ENCODE measurements at regions not wholly inside any gene's neighbourhood (a gene's known extent, or its start where the extent isn't known, plus 50 kb on each side); places are given as distances from the start of the nearest gene placed in this dataset.

GRCh38 chr3:94184781-94185180 lies 121.9 kb downstream of the NSUN3 start (continued):
- no peak for TF ChIP-seq ASH2L (IDR thresholded peaks at IDR 0.05; ENCODE audit: low read length)

GRCh38 chr3:94185753-94186152 lies 122.9 kb downstream of the NSUN3 start:
- Histone ChIP-seq H4K20me1 (replicated peaks in 1 of 2; ENCODE audit: control insufficient read depth in 1 of 2, insufficient read depth in 2 of 2, low read length in 2 of 2) (no peaks in the 10 kb centered on the region), H3K4ac (replicated peaks; ENCODE audit: insufficient read length, low read depth, low read length) (no peak overlapping the region), H3K56ac (replicated peaks; ENCODE audit: insufficient read length, low read depth, low read length) (no peak overlapping the region), H2BK5ac (ENCODE audit: low read depth, low read length) (no peak overlapping the region), H3K79me2 (ENCODE audit: control insufficient read depth in 1 of 2, insufficient read depth in 2 of 2, low read length in 2 of 2) (no peaks in the 10 kb centered on the region), H4K5ac (ENCODE audit: insufficient read length, low read depth, low read length) (no peak overlapping the region), H3K9ac (replicated peaks in 1 of 4; ENCODE audit: extremely low read depth in 1 of 4, low read depth in 3 of 4, low read length in 3 of 4) (no peak overlapping the region), H3K79me1 (ENCODE audit: low read depth, low read length) (no peaks in the 10 kb centered on the region), H2BK20ac (ENCODE audit: low read length) (no peak overlapping the region), H4K8ac (ENCODE audit: extremely low read depth, insufficient read depth, low read length) (no peak overlapping the region), H3K23ac (ENCODE audit: insufficient read length) (no peak overlapping the region), H4K91ac (replicated peaks; ENCODE audit: insufficient read length, low read length) (no peak overlapping the region), H3K4me3 (ENCODE audit: extremely low read depth in 1 of 4, insufficient read depth in 2 of 4, low read depth in 3 of 4, low read length in 4 of 4) (no peak overlapping the region), H3K27me3 (replicated peaks in 1 of 4; ENCODE audit: control insufficient read depth in 3 of 4, extremely low read depth in 1 of 4, insufficient read depth in 3 of 4, low read length in 3 of 4) (no peaks in the 10 kb centered on the region), H3K27ac (ENCODE audit: low read depth, low read length) (no peak overlapping the region), H3K18ac (ENCODE audit: extremely low read depth, low read length) (no peak overlapping the region), H3K4me2 (ENCODE audit: insufficient read depth in 1 of 2, low read depth in 2 of 2, low read length in 2 of 2) (no peak overlapping the region), H3K4me1 (replicated peaks in 1 of 4; ENCODE audit: control insufficient read depth in 3 of 4, insufficient read depth in 4 of 4, low read length in 3 of 4) (no peaks in the 10 kb centered on the region), H2BK120ac (replicated peaks; ENCODE audit: low read depth, low read length) (no peak overlapping the region), H2BK12ac (ENCODE audit: low read depth, low read length) (no peak overlapping the region), H3K9me3 (ENCODE audit: insufficient read depth in 2 of 2, low read depth in 1 of 2, low read length in 1 of 2) (no peaks in the 10 kb centered on the region), H3K23me2 (ENCODE audit: low read depth, low read length) (no peaks in the 10 kb centered on the region), H2AFZ (ENCODE audit: low read length) (no peak overlapping the region), H3K36me3 (ENCODE audit: control insufficient read depth in 2 of 4, insufficient read depth in 4 of 4, low read length in 3 of 4) (no peaks in the 10 kb centered on the region), H3K14ac (ENCODE audit: insufficient read length) (no peak overlapping the region), H2BK15ac (ENCODE audit: low read length) (no peak overlapping the region), H2AK5ac (ENCODE audit: low read depth, low read length) (no peak overlapping the region)
- ChIA-PET POLR2A (ENCODE audit: partially characterized antibody) (no interaction called here), CTCF (ENCODE audit: partially characterized antibody) (no interaction called here)
- 89% methylated on average over 2 of the region's 2 CpGs; no CpG with 5 or more reads in 1 of the 2 experiments for WGBS, 2 experiments (ENCODE audit: extremely low coverage in 1 of 2, insufficient coverage in 1 of 2, insufficient read length in 1 of 2, insufficient replicate concordance in 2 of 2, low coverage in 1 of 2, low lambda C conversion rate in 2 of 2, missing lambda C conversion rate in 1 of 2)
- no peak for FAIRE-seq
- DNase-seq (ENCODE audit: low read depth in 1 of 2, low spot score in 2 of 2): no peak
- TF ChIP-seq BACH1 (IDR thresholded peaks at IDR 0.05; ENCODE audit: low read length) (no peak), ATF2 (IDR thresholded peaks at IDR 0.05; ENCODE audit: low read length) (no peak), SRF (IDR thresholded peaks at IDR 0.05; ENCODE audit: low read depth, low read length) (no peak), TCF12 (IDR thresholded peaks at IDR 0.05; ENCODE audit: low read depth, low read length) (no peak)

All from H1 (cell line).